ENCODE measurements at regions not wholly inside any gene's neighbourhood (a gene's known extent, or its start where the extent isn't known, plus 50 kb on each side); places are given as distances from the start of the nearest gene placed in this dataset.

DNA sequence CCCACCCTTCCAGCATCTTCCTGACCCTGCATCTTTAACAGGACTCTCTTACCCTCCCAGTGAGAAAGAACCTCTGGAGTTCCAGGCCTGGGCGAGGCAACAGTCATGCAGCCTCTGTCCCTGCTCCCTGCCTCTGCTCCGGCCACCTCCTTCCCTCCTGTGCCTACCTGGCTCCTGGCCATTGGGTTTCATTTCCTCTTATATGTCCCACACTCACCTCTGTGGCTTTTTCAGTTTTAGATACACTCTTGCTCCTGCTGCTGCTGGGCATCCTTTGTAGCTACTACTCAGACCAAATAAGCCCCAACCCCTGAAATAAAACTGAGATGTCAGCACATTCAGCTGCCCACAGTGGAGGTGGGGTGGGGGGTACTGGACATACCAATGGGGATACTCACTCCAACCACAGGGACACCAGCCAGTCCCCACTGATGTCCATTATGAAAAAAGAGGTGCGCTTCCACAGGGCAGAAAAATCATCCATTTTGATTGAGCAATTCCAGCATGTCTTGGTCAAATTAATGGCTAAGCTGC, 99.1 kb upstream of the NRXN3 start:
- intact Hi-C loops (cut with DNase I), result no loop called here
- 68 to 70% methylated on average over 3 of the region's 3 CpGs for WGBS, 2 donors
- no peaks in the 10 kb centered on the region for H3K27me3 ChIP-seq
- H3K27ac ChIP-seq, result no peak overlapping the region
- H3K4me1 ChIP-seq, result no peaks in the 10 kb centered on the region
- no peaks in the 10 kb centered on the region for H3K9me3 ChIP-seq
- no peak for DNase-seq
- no peak for TF ChIP-seq POLR2A (IDR thresholded peaks at IDR 0.05)
- TF ChIP-seq, protein P1, sequence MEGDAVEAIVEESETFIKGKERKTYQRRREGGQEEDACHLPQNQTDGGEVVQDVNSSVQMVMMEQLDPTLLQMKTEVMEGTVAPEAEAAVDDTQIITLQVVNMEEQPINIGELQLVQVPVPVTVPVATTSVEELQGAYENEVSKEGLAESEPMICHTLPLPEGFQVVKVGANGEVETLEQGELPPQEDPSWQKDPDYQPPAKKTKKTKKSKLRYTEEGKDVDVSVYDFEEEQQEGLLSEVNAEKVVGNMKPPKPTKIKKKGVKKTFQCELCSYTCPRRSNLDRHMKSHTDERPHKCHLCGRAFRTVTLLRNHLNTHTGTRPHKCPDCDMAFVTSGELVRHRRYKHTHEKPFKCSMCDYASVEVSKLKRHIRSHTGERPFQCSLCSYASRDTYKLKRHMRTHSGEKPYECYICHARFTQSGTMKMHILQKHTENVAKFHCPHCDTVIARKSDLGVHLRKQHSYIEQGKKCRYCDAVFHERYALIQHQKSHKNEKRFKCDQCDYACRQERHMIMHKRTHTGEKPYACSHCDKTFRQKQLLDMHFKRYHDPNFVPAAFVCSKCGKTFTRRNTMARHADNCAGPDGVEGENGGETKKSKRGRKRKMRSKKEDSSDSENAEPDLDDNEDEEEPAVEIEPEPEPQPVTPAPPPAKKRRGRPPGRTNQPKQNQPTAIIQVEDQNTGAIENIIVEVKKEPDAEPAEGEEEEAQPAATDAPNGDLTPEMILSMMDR (IDR thresholded peaks at IDR 0.05), result no peak
- H3K36me3 ChIP-seq, result no peaks in the 10 kb centered on the region
- H3K4me3 ChIP-seq, result no peak overlapping the region

DNA sequence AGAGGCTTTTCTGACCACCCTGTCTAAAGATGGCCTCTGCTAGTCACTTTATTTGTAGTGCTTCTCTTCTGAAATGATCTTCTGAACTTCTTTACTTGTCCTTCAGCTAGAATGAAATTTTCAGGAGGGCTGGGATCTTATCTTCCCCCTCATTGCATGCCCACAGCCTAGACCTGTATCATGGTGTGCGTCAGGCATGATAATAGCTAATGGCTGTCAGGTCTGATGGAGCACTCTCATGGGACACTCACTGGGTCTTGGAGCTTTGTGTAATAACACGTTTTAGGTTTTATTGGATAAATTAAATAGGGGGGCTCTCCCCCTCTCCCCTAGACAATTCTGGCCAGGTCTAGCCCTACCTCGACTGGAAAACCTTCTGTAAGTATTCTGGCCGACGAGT, 97.1 kb upstream of the NRXN3 start:
- intact Hi-C loops (cut with DNase I), result no loop called here
- no peaks in the 10 kb centered on the region for H3K9me3 ChIP-seq
- no peak overlapping the region for H3K27ac ChIP-seq
- H3K36me3 ChIP-seq, result no peaks in the 10 kb centered on the region
- no peak overlapping the region for H3K4me3 ChIP-seq
- no peak for DNase-seq
- WGBS, 2 donors, result 58 to 72% methylated on average over 5 of the region's 5 CpGs
- no peaks in the 10 kb centered on the region for H3K27me3 ChIP-seq
- no peaks in the 10 kb centered on the region for H3K4me1 ChIP-seq
- TF ChIP-seq, protein P1 (IDR thresholded peaks at IDR 0.05), result no peak
- no peak for TF ChIP-seq POLR2A (IDR thresholded peaks at IDR 0.05)

DNA sequence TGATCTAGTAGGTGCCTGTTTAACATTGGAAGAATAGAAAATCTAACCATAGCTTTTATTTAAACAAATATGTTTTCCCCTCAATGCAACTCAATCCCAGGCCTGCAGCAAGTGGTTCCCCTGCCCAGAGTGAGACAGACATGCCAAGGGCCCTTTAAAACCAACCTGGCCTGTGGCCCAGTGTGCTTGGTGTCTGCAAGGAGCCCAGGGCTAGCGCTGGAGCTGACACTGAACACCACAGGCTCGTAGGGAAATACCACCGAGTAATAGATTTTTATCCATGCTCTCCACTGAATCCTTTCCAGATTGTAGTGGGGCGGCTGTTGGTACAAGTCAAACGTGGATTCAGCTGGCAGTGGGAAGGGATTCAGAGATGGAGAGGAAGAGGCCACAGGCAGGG, 95.6 kb upstream of the NRXN3 start:
- no peak overlapping the region for H3K4me3 ChIP-seq
- no peaks in the 10 kb centered on the region for H3K4me1 ChIP-seq
- no peaks in the 10 kb centered on the region for H3K27me3 ChIP-seq
- H3K9me3 ChIP-seq, result no peaks in the 10 kb centered on the region
- DNase-seq, result no peak
- TF ChIP-seq, protein P1 (IDR thresholded peaks at IDR 0.05), result no peak
- no peak for TF ChIP-seq POLR2A (IDR thresholded peaks at IDR 0.05)
- intact Hi-C loops (cut with DNase I), result no loop called here
- WGBS, 2 donors, result 29 to 31% methylated on average over 4 to 5 of the region's 5 CpGs
- H3K27ac ChIP-seq, result no peak overlapping the region
- H3K36me3 ChIP-seq, result no peaks in the 10 kb centered on the region

DNA sequence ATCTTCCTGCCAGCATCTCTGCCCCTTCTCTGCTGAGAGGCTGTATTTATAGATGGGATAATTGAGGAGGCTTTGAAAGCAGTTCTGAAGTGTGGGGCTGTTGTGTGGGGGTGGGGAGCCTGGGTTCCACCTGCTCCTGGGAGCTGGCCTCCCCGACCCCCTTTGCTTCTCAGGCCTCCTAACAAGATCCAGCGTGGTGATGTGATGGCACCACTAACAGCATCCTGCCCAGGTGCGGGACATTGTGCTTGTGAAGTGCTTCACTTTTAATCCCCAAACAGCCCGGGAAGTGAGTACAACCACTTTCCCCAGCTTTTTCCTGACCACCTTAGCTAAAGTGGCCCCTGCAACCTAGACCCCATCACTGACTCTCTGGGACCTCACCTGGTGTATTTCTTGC, 95.1 kb upstream of the NRXN3 start:
- no peaks in the 10 kb centered on the region for H3K9me3 ChIP-seq
- H3K27me3 ChIP-seq, result no peaks in the 10 kb centered on the region
- 63 to 68% methylated on average over 3 to 4 of the region's 4 CpGs for WGBS, 2 donors
- no peak overlapping the region for H3K27ac ChIP-seq
- H3K4me3 ChIP-seq, result no peak overlapping the region
- no peak for TF ChIP-seq POLR2A (IDR thresholded peaks at IDR 0.05)
- TF ChIP-seq, protein P1 (IDR thresholded peaks at IDR 0.05), result no peak
- H3K36me3 ChIP-seq, result no peaks in the 10 kb centered on the region
- no peak for DNase-seq
- intact Hi-C loops (cut with DNase I), result no loop called here
- no peaks in the 10 kb centered on the region for H3K4me1 ChIP-seq

DNA sequence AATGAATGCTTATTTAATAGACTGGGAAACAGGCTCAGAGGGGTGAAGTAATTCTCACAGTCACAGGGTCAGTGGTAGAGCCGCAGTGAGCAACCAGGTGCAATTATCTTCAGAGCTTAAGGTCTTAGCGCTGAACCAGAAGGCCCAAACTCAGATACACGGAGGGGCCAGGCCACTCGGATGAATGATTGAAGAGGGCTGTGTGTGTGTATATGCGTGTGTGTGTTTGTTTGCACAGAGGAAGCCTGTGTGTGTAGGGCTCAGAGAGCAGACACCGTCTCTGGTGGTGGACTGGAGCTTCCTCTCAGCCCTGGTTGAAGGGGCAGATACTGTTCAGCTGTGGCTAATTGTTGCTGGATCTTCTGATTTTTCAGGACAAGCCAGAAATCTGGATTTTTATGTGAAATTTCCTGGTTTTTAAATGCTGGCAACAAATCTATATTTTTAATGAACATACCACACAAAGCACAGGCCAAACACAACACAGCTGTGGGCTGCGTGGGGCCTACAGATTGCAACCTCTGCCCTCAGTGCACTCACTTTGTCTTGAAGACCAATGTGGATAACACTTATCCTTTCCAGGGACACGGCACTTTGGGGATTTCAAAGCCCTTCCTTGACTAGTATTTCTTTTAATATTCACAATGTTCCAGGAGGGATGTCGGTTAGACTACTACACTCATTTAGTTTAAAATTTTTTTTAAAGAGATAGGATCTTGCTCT, 94.5 kb upstream of the NRXN3 start:
- H3K4me1 ChIP-seq, result no peaks in the 10 kb centered on the region
- no peak for TF ChIP-seq POLR2A (IDR thresholded peaks at IDR 0.05)
- TF ChIP-seq, protein P1 (IDR thresholded peaks at IDR 0.05), result no peak
- no peaks in the 10 kb centered on the region for H3K9me3 ChIP-seq
- 41 to 55% methylated on average over 9 of the region's 9 CpGs for WGBS, 2 donors
- H3K4me3 ChIP-seq, result no peak overlapping the region
- no peaks in the 10 kb centered on the region for H3K27me3 ChIP-seq
- no peak for DNase-seq
- intact Hi-C loops (cut with DNase I), result no loop called here
- H3K27ac ChIP-seq, result no peak overlapping the region
- no peaks in the 10 kb centered on the region for H3K36me3 ChIP-seq

Data from esophagus squamous epithelium (tissue), 5 donors.